Stimulated activated CD4-positive, alpha-beta T cell treated with anti-CD3 and anti-CD28 coated beads, TNF-alpha, amount 100 ng/mL, for 4 hours (primary cell): ENCODE measurements at regions not wholly inside any gene's neighbourhood (a gene's known extent, or its start where the extent isn't known, plus 50 kb on each side); places are given as distances from the start of the nearest gene placed in this dataset.

Experiments used
- DNase-seq, 3 experiments: peaks; one replicate each; pipeline ENCODE4 v3.0.0-alpha.2; 2020; ENCODE audit warnings: low read depth in 3 of 3

DNA sequence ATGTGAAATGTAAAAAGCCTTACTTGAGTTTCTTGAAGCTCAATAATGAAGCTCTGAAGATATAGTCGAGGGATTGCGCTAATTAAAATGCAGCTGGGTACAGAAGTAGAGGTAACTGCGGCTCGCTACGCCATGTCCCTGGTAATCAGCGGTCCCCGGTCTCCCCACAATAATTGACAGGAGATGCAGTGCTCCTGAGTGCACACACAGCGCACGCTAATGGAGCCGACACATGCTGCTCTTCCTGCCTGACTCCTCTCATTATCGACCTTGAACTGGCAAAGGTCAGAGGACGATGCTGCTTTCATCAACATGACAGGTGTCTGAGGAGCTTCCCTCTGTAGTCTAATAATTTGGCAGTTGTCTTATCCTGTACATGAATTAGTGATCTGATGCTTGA is 365.9 kb downstream of the RNF144B start:
- DNase-seq = no peak

DNA sequence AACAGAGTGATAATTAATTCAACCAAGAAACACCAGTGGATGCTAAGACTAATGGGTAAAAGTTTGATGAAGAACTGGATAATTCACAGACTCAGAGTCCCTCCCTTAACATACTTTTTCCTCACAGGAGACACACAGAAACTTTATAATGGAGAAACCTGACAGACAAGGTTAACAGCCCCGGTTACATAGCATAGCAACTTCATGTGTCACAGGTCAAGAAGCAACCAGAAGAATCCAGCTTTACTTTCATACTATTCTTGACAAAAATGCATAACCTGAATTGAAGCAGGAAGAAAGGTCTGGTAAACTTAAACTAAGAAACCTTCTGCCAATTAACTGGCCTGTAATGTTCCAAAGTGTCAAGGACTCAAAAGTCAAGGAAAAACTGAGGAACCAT is 375.9 kb downstream of the RNF144B start:
- DNase-seq = no peak

DNA sequence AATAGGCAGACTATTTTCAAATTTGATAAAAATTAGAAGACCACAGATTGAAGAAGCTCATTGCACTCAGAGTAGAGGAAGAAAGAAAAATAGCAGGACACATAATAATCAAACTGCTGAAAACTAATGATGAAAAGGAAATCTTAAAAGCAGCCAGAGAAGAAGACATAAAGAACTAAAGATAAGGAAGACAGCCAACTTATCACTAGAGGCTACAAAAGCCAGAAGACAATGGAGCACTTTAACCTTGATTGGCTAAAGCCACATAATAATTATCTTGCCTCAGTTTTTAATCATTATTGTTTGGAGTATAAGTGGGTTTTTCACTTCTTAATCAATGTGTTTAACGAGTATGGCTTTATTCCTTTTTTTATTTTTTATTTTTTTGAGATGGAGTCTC is 397.6 kb downstream of the RNF144B start:
- DNase-seq = no peak

DNA sequence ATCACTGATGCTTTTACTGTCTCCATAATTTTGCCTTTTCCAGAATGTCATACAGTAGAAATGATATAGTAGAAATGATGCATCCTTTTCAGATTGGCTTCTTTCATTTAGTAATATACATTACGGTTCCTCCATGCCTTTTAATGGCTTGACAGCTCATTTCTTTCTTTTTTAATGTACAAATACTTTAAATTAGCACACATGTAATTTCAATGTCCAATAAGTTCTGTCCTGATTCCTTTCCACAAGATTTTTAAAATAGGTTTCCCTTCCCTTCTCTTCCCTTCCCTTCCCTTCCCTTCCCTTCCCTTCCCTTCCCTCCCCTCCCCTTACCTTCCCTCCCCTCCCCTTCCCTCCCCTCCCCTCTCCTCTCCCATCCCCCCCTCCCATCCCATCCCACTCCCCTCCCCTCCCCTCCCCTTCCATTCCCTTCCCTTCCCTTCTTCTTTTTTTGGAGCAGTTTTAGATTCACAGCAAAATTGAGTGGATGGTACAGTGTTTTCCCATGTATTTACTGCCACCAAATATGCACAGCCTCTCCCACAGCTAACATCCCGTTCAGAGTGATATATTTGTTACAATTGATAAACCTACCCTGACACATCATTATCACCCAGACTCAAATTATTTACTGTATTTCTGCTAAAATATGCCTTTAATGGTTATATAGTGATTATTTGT is 398.8 kb downstream of the RNF144B start:
- no peak for DNase-seq

DNA sequence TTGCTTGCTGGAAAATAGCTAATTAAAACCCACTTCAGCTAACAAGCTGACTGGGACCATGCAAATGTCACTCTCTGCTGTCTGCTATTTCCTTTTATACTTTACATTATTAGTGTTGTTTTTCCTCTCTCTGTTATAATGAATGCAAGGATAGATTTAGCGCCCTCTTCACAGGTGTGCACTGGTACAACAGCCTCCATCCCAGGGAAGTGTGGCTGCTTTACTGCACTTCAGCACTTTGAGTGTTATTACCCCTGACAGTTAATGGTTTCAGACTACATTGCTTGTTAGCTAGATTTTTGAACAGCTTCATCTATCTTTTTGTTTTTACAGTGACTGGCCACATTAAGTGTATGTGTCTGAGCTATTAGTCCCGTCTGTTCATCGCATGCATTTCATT is 405.7 kb downstream of the RNF144B start:
- DNase-seq = no peak

DNA sequence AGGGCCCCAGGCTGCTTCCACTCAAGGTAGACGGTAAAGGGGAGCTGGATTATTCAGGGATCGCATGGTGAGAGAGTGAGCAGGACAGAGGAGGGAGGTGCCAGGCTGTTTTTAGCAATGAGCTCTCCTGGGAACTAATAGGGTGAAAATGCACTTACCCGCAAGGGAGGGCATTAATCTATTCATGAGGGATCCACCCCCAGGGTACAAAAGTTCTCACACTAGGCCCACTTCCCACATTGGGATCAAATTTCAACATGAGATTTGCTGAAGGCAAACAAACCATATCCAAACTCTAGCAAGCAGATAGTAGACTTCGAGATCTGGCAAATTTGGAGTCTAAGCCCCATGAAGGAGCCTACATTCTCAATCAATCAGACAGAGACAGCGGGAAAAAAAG is 408.6 kb downstream of the RNF144B start:
- DNase-seq = no peak

DNA sequence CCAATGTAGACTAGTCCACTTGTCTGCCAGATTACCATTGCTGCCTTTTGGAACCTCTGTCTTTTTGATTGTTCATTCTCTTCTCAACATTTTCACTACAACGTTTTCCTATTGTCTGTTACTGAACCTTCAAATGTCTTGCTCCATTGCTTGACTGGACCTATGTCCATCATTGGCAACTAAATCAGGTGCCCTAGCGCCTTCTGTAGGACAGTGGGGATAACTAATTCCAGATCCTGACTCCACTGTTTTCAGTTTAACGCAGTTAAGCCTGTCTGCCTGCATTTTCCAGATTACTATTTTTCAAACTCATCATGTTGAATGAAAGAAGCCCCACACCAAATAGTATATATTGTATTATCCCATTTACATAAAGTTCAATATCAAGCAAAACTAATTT is 433.6 kb downstream of the RNF144B start:
- no peak for DNase-seq

DNA sequence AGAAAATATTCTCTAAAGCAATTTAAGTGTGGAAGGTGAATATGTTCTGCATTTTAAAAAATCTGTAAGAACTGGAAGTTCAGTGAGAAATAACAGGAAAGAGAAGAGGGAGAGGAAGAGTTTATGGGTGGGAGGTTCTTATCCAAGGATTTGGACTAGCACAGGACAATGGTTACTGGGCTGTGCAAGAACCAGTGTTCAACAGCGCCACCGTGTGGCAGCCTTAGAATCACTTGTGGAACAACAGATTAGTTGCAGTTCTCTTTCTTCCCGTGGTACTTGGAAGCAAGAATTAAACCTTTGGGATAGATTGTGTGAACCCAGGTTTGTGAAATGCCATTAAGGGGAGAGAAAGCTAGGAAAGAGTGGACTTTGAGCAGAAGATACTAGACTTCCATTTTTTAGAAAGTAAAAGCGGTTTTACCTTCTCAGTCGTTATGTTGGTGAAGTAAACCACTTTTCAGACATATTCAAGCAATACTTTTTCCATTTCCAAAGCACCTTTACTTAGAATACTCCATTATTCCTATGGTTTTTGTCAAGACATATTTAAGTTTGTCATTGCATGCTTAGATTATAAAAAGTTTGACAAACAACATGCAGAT is 436.7 kb downstream of the RNF144B start:
- no peak for DNase-seq

DNA sequence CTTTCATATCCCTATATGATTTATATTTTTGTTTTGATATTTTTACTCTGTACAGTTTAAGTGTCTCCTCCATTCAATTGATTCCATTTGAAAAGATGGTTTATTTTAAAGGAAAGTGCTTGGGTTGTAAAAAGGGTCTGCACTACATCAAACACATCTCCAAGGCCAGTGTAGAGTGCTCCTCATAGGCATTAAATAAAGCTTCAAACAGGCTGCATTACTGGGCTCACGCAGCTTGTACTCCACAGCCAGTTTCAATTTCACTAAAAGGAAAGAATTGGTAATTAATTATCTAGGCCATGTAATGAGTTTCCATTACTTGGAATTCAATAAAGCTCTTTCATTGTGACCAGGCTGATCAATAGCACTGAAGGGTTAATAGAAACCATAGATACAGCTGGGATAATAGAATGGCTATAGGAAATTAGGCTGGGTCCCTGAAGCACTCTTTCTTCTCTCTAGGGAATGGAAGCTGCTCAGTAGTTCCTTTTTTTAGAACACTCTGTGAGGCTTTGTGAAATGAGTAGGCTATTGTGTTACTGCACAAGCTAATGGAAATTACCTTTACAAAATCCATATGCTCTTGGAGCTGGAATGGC is 442.2 kb downstream of the RNF144B start:
- no peak for DNase-seq

DNA sequence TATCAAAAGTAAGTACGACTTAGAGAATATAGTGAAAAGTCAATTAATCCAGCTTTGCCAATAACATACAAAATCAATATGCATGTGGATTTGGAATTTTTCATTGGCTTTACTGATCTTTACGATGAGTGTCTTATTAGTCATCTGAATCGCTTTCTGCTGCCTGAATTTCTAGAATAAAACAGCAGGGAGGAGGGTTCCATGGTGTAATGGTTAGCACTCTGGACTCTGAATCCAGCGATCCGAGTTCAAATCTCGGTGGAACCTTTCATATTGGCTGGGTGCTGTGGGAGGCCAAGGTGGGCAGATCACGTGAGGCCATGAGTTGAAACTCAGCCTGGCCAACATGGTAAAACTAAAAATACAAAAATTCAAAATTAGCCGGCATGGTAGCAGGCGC is 448.8 kb downstream of the RNF144B start:
- no peak for DNase-seq

DNA sequence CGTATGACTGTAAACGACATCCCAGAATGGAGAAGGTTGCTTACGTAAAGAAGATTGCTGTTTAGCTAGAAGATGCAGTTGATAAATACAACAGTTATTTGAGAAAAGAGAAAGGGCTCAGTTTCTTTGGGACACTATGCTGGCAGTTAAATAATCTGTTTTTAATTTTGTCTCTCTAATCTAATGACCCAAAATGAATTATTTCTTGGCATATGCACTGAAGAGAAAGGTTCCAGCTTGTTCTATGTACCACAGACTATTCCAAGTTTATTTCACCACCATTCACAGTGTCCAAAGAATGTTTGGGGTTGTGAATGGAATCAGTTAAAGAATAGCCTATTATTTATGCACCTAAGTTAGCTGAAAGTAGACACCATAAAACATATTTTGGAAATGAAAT is 449.9 kb downstream of the RNF144B start:
- DNase-seq = no peak

DNA sequence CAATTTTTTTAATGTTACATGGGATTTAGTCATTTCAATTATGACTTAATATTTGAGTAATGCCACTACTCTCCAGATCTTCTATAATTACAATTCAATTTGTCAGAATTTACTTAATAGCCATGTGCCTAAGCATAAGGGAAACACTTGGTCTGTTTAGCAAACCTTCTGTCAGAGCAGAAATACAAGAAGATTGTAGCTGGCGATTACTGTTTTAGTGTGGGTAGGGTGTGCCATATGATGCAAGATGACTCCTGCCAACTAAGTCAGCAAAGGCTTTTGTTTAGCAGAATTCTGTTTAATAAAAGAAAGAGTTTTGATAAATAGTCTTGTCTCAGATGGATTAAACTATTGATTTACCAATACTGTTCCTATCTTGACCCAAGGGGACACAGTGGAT is 455.4 kb downstream of the RNF144B start:
- no peak for DNase-seq

DNA sequence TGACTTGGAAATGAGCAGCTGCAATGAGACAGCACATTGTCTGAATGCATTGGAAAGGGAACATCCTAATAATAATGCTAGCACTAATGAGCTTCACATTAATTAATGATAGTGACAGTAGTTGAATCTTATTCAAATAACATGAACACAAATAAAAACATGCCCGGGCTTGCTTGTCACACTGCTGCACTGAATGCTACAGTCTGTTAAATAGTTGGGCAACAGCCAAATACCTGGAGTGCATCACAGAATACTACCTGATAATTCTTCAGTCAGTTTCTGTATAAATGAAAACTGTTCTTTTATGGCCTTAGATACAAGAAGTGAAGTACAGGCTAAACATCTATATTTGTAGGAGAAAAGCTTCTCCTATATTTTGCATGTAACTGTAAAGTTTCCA is 458.7 kb downstream of the RNF144B start:
- no peak for DNase-seq

DNA sequence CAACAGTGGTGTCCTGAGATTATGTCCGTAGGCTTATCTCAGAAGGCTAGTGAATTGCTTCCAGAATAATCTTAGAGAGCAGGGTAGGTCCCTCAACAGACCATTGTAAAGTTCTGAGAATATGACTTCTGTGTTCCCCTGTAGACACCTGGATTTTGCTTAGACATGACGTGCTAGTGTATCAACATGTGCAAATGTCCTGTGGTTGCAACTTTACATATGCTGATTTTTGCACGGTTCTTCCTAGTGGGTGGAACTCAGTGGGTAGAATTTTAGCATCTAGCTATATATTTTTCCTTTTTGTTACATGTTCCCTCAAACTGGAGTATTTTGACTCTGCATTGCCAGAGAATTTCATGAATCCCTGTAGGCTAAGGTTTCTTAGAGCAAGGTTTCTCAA is 459.2 kb downstream of the RNF144B start:
- no peak for DNase-seq

DNA sequence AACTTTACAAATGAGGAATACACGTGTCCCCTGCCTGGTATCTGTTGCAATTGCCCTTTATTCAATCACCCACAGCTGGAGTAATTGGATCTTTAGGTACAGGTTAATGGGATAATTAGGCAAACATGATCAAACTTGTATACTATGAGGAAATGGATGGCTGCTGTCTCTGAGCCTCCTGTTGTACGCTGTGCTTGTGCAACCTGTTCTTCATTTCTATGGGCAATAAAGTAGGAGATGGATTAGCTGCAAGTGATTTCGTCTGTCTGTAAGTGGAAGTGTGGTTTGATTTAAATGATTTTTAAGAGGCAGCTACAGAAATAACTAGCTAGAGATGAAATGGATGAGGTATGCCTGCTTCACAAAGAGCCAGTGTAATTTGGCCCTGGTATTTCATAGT is 474.1 kb downstream of the RNF144B start:
- no peak for DNase-seq

DNA sequence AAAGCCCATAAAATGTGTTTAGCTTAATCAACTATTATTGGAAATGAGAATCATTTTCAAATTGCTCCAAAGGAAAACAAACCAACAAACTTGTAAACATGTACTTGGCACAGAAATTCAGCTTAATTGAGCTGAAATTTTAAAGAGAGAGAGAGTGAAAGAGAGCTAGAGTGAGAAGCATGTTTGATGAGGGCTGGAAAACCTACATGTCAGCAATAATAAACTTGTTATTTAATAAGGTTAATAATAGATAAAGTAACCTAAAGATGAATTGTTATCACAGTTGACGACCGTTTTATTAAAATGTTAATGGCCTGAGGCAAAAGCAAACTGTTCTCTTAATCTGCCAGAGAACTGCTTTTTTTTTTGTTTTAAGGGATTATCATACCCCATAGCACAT is 496.1 kb downstream of the RNF144B start:
- no peak for DNase-seq

DNA sequence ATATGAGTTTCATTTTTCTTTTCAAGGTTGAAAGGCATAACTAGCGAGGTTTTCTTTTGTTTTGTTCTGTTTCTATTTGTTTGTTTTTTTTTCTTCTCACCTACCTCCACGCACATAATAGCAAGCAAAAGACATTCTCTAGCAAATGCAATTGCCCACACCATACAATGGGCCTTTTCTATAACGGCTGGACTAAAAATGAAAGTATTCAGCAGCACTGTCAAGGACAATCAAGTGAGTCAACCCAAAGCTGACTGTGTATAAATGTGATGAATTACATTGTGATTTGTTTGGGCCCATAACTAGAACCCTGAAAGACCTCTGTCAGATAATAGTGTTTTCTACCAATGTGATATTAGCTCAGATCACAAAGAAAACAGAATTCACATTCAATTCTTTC is 496.7 kb downstream of the RNF144B start:
- DNase-seq = no peak

DNA sequence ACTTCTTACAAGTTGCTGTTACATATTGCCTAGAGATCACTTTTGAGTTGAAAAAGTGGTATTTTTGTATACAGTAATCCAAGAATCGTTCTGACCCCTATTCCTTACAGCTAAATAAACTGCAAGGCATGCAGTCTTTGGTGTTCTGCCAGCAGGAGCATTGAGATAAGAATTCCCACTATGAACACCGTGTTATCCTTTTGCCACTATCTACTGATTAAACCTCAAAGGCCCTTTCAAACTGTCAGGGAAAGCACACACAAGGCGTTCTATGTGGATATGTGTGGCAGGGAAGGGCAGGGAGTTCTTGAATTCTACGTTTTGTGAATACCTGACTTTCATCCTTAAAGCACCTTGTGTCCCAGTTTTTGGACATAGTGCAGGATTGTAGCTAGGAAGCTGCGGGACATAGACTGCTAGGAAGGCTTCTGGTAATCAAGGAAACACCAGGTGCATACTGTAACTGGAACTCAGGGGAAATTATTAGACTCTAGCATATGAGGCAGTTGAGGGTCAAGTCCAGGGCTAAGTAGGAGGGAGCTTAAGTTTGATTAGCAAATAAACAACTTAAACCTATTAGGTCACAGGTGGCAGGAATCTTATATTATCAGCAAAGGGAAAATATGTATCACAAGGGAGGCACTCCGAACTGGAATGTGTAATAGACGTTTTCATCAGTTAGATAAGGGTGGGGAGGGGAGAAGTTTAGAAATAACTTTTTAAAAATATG is 506.6 kb downstream of the RNF144B start:
- no peak for DNase-seq

DNA sequence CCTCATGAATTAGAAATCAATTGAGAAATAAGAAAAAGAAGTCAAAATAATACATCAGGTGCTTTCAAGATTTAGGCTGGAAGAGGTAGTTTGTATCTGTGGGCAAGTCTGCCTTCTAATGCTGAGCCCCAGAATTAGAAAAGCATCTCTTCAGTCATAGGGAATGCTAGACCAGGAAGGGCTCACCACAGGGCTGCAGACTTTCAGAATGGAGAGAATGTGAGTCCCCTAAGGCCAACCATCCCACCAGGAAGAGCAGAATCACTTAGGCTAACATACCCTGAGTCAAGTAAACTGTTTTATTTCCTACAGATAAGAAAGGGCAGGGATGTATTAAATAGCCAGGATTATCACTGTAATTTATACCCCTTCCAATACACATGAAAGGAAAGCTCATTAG is 510.2 kb downstream of the RNF144B start:
- no peak for DNase-seq

DNA sequence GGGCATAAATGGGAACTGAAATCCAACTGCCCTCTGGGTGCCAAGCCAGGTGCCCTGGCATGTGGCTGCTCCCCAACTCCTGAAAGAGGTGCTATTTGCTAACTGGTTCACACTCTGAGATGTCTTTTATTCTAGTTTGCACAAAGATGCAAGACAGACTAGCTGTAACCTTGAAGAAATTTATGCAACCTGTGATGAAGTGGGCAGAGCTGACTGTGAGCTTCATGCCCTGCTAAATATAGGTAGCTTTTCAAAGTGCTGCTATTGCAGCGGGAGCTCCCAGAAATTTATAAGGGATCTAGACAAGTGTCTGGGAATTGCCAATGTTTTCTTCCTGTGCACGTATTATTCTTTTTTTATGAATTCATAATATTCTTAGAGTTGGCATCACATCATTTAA is 517.5 kb downstream of the RNF144B start:
- DNase-seq = no peak

DNA sequence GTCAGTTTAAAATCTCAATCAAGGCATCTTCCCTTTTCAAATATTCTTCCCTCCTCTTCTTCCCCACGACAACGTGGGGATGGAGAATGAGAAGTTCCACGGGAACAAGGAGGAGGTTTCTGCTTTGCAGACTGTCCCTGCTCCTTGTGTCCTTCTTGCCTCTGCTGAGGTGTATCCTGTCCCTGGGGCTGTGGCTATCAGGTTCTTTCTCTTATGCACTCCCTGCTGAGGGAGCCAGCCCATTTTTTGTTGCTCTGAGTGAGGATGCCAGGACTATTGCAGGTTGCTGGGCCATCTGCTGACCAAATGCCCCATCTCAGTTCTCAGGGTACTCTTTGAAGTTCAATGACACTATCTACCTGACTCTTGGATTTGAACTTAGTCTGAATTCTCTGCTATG is 533.6 kb downstream of the RNF144B start:
- no peak for DNase-seq

DNA sequence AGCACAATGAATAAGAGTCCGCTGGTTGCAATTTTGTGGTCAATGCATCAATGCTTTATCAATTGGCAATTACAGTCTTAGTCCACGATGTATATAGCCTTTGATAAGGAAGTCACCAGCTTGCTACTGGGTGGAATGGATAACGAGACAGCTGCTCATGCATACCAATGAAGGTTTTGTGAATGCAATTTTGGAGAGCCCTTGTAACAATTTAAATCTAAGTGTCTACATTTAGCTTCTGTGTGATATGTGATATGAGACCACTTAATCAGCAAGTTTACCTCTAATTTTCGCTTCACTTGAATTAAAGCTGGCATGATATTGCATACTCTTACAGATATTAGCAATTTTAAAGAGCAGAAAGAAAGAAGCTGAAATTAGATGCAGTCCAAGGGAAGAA is 543.9 kb downstream of the RNF144B start:
- DNase-seq = no peak

DNA sequence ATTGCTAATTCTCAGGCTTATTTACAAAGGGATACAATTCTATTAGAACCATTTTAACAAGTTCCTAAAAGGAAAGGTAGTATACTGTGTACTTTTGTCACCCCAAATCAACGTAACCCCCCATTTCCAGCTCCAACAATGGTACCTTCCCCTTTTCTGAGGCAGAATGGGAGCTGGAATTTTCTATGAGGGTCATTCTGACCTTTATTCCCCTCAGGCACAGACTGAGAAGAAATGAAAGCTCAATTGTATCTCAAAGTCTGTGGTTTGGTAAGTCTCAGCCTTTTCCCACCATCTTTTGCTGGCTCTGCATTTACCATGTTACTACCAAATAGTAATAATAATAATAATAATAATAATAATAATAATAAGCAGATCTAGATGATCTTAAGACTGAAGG is 571.0 kb downstream of the RNF144B start:
- no peak for DNase-seq
